Nephron progenitor cell (in vitro differentiated cells): ENCODE measurements at regions not wholly inside any gene's neighbourhood (a gene's known extent, or its start where the extent isn't known, plus 50 kb on each side); places are given as distances from the start of the nearest gene placed in this dataset.
"Not testable (repeated sequence)": the region's sequence is repeated elsewhere in the genome, so short reads cannot be mapped to it uniquely, and the experiment has no call there.

Source experiments
- DNase-seq: peaks from one replicate; pipeline ENCODE4 v3.0.0; 2021
- H3K27ac Mint-ChIP-seq: 2 replicates; pipeline ENCODE4 v1.8.0; 2021; ENCODE audit warnings: mild to moderate bottlenecking, moderate library complexity, mixed read lengths
- H3K27me3 Mint-ChIP-seq: 2 replicates; pipeline ENCODE4 v1.8.0; 2021; ENCODE audit warnings: mild to moderate bottlenecking, low read depth, mixed read lengths; ENCODE audit not compliant: poor library complexity
- H3K36me3 Mint-ChIP-seq: 2 replicates; pipeline ENCODE4 v1.8.0; 2021; ENCODE audit warnings: low read depth, mixed read lengths
- H3K4me1 Mint-ChIP-seq: 2 replicates; pipeline ENCODE4 v1.8.0; 2021; ENCODE audit warnings: mixed read lengths
- H3K4me3 Mint-ChIP-seq: 2 replicates; pipeline ENCODE4 v1.8.0; 2021; ENCODE audit warnings: mild to moderate bottlenecking, moderate library complexity, mixed read lengths
- H3K9me3 Mint-ChIP-seq: 2 replicates; pipeline ENCODE4 v1.8.0; 2021; ENCODE audit warnings: mild to moderate bottlenecking, moderate library complexity, mixed read lengths
- CTCF ChIP-seq: fragments of 200-600 bp; sonication (generic); IDR thresholded peaks from 2 replicates; pipeline ENCODE4 v1.5.0; 2021; ENCODE audit warnings: antibody characterized with exemption

- Mint-ChIP-seq H3K36me3 (no peaks in the 10 kb centered on the region), H3K27me3 (no peaks in the 10 kb centered on the region), H3K9me3 (no peaks in the 10 kb centered on the region), H3K4me3 (no peak overlapping the region), H3K4me1 (no peaks in the 10 kb centered on the region), H3K27ac (no peak overlapping the region)
- DNase-seq = no peak
- TF ChIP-seq CTCF = no peak
Measured at GRCh38 chr13:73306688-73307087, 247.9 kb downstream of the KLF5 start.

GRCh38 chr13:73304442-73304841 lies 245.6 kb downstream of the KLF5 start:
- Mint-ChIP-seq H3K4me3 (no peak overlapping the region), H3K36me3 (no peaks in the 10 kb centered on the region), H3K27ac (no peak overlapping the region), H3K4me1 (no peaks in the 10 kb centered on the region), H3K9me3 (no peaks in the 10 kb centered on the region), H3K27me3 (no peaks in the 10 kb centered on the region)
- no peak for DNase-seq
- TF ChIP-seq CTCF = no peak

- no peaks in the 10 kb centered on the region for H3K9me3 Mint-ChIP-seq
- no peaks in the 10 kb centered on the region for H3K27me3 Mint-ChIP-seq
- H3K4me3 Mint-ChIP-seq = no peak overlapping the region
- no peaks in the 10 kb centered on the region for H3K4me1 Mint-ChIP-seq
- H3K27ac Mint-ChIP-seq = no peak overlapping the region
- no peak for DNase-seq
- TF ChIP-seq CTCF = no peak
- H3K36me3 Mint-ChIP-seq = no peaks in the 10 kb centered on the region
Measured at GRCh38 chr13:73303851-73304250, 245.0 kb downstream of the KLF5 start.

- not testable (repeated sequence) for H3K9me3 Mint-ChIP-seq, H3K36me3 Mint-ChIP-seq
Measured at GRCh38 chr13:73301622-73302021, 242.8 kb downstream of the KLF5 start.

GRCh38 chr13:73300718-73301425 lies 242.1 kb downstream of the KLF5 start:
- H3K4me1 Mint-ChIP-seq = no peaks in the 10 kb centered on the region
- H3K4me3 Mint-ChIP-seq = no peak overlapping the region
- no peak for DNase-seq
- no peak overlapping the region for H3K27ac Mint-ChIP-seq
- TF ChIP-seq CTCF = no peak
- no peaks in the 10 kb centered on the region for H3K9me3 Mint-ChIP-seq
- H3K27me3 Mint-ChIP-seq = no peaks in the 10 kb centered on the region
- no peaks in the 10 kb centered on the region for H3K36me3 Mint-ChIP-seq

More at GRCh38 chr13:73301622-73302021, 242.8 kb downstream of the KLF5 start:
- DNase-seq, H3K27me3 Mint-ChIP-seq, H3K4me3 Mint-ChIP-seq, H3K4me1 Mint-ChIP-seq, H3K27ac Mint-ChIP-seq: not testable (repeated sequence)

- H3K27ac Mint-ChIP-seq = no peak overlapping the region
- H3K9me3 Mint-ChIP-seq = no peaks in the 10 kb centered on the region
- no peak for TF ChIP-seq CTCF
- no peaks in the 10 kb centered on the region for H3K36me3 Mint-ChIP-seq
- no peaks in the 10 kb centered on the region for H3K4me1 Mint-ChIP-seq
- no peaks in the 10 kb centered on the region for H3K27me3 Mint-ChIP-seq
- no peak overlapping the region for H3K4me3 Mint-ChIP-seq
- DNase-seq = no peak
Measured at GRCh38 chr13:73299787-73300186, 241.0 kb downstream of the KLF5 start.
